ENCODE measurements at regions not wholly inside any gene's neighbourhood (a gene's known extent, or its start where the extent isn't known, plus 50 kb on each side); places are given as distances from the start of the nearest gene placed in this dataset.
A peak's percentile ranks its signal among the peaks of the same experiment; 100 is the strongest.

DNA sequence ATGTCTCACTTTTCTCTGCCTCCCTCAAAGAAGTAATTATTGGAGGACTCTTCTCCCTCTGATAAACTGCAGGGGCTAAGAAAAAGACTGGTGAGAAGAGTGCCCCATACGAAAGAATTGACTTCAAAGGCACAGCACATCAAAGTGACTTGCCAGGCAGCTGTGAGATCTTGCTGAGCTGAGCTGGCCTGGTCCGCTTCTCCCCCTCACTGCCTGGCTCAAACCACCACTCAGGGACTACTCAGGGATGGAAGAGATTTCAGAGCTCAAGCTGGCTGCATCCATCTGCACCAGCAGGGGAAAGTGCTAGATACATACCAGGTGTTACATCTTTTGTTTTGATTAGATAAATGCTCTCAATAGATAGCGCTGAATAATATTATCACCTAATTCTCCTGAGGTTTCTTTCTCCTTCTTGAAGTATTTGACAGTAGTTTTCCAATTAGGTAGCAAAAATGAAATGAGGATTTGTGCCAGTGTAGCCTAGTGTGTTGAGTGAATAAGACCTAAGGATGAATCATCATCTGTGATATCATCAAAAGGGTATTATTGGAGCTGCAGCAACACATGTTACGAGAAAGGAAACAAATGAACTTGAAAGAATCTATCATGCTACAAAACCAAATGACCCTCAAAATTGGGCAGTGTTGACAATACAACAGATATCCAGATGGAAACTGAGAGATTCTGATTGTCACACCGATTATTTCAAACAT lies 379.8 kb downstream of the TBC1D4 start:
- ChIA-PET POLR2A (no interaction called here), CTCF (interaction anchor here (1.0 kb wide), 1 partner anchor 8 kb away, joined by 3 read pairs; no protein-coding TSS in a partner anchor)
- Histone ChIP-seq H3F3A (replicated peaks; ENCODE audit: insufficient read depth) (no peaks in the 10 kb centered on the region), H3K79me2 (ENCODE audit: insufficient read depth) (no peaks in the 10 kb centered on the region), H3K4me2 (no peak overlapping the region), H3K9ac (no peak overlapping the region), H3K27ac (ENCODE audit: low read depth in 2 of 2, low read length in 1 of 2) (no peak overlapping the region), H3K27me3 (ENCODE audit: insufficient read depth) (no peaks in the 10 kb centered on the region), H3K9me2 (no peaks in the 10 kb centered on the region), H3K36me3 (replicated peaks in 1 of 2; ENCODE audit: control insufficient read depth in 1 of 2, insufficient read depth in 2 of 2, low read length in 1 of 2) (no peaks in the 10 kb centered on the region), H3K9me3 (no peaks in the 10 kb centered on the region), H3K4me3 (ENCODE audit: low read depth in 2 of 2, low read length in 1 of 2) (no peak overlapping the region), H3K4me1 (ENCODE audit: control insufficient read depth in 1 of 2, insufficient read depth in 2 of 2, low read depth in 1 of 2, low read length in 1 of 2) (no peaks in the 10 kb centered on the region), H2AFZ (ENCODE audit: low read depth) (no peak overlapping the region), H4K20me1 (ENCODE audit: insufficient read depth) (no peaks in the 10 kb centered on the region)
- 0 out of 2 replicates have a peak, but pooled peaks have one; percentile 5 for TF ChIP-seq TCF12 (IDR thresholded peaks at IDR 0.05)
- no peak for TF ChIP-seq SIN3A (IDR thresholded peaks at IDR 0.05; ENCODE audit: borderline replicate concordance, low read depth, low read length)
- 0 out of 2 replicates have a peak, but pooled peaks have one; percentile 21 for TF ChIP-seq JUND (IDR thresholded peaks at IDR 0.05)
- peak; percentile 42; the same call in 1 of the 2 replicates for TF ChIP-seq FOSL2 (IDR thresholded peaks at IDR 0.05; ENCODE audit: borderline replicate concordance, low read depth)
- WGBS (ENCODE audit: low lambda C conversion rate), result 72% methylated on average over 5 of the region's 5 CpGs
- DNase-seq, result no peak

DNA sequence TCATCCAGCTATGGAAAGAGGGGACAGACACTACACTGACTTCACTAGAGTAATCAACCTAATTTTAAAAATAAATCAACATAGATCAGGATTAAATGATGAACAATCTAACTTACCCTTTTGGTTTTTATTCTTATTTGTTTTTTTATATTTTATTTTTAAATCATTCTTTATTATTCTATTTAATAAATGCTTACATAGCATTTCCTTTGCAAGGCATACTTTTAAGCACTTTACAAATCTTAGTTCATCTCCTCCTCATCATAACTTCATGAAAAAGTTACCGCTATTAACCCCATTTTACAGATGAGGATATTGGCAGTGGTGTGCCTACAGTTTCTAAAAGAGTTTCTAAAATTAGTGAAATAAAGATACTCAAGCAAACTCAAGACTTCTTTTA lies 380.6 kb downstream of the TBC1D4 start:
- H3K27ac ChIP-seq (ENCODE audit: low read depth in 2 of 2, low read length in 1 of 2), result no peak overlapping the region
- ChIA-PET CTCF (interaction anchor here (1.0 to 1.2 kb wide), 2 partner anchors 9 to 13 kb away, joined by 3 read pairs; no protein-coding TSS in a partner anchor), POLR2A (no interaction called here)
- H3K9ac ChIP-seq, result no peak overlapping the region
- TF ChIP-seq SIN3A (IDR thresholded peaks at IDR 0.05; ENCODE audit: borderline replicate concordance, low read depth, low read length) (no peak), FOXM1 (IDR thresholded peaks at IDR 0.05; ENCODE audit: low read depth) (no peak), NFIC (IDR thresholded peaks at IDR 0.05; ENCODE audit: borderline replicate concordance) (no peak), TEAD4 (IDR thresholded peaks at IDR 0.05; ENCODE audit: borderline replicate concordance, insufficient read depth) (no peak), POLR2AphosphoS5 (IDR thresholded peaks at IDR 0.05; ENCODE audit: low read depth, low read length) (no peak), ELF1 (IDR thresholded peaks at IDR 0.05) (no peak), MXI1 (IDR thresholded peaks at IDR 0.05; ENCODE audit: low read depth, low read length) (no peak), RFX5 (IDR thresholded peaks at IDR 0.05; ENCODE audit: low read length) (no peak), TCF12 (IDR thresholded peaks at IDR 0.05) (no peak), RAD21 (IDR thresholded peaks at IDR 0.05; ENCODE audit: low read length) (no peak), EZH2phosphoT487 (IDR thresholded peaks at IDR 0.05; ENCODE audit: borderline replicate concordance, low read depth) (no peak)
- TF ChIP-seq, protein P1, sequence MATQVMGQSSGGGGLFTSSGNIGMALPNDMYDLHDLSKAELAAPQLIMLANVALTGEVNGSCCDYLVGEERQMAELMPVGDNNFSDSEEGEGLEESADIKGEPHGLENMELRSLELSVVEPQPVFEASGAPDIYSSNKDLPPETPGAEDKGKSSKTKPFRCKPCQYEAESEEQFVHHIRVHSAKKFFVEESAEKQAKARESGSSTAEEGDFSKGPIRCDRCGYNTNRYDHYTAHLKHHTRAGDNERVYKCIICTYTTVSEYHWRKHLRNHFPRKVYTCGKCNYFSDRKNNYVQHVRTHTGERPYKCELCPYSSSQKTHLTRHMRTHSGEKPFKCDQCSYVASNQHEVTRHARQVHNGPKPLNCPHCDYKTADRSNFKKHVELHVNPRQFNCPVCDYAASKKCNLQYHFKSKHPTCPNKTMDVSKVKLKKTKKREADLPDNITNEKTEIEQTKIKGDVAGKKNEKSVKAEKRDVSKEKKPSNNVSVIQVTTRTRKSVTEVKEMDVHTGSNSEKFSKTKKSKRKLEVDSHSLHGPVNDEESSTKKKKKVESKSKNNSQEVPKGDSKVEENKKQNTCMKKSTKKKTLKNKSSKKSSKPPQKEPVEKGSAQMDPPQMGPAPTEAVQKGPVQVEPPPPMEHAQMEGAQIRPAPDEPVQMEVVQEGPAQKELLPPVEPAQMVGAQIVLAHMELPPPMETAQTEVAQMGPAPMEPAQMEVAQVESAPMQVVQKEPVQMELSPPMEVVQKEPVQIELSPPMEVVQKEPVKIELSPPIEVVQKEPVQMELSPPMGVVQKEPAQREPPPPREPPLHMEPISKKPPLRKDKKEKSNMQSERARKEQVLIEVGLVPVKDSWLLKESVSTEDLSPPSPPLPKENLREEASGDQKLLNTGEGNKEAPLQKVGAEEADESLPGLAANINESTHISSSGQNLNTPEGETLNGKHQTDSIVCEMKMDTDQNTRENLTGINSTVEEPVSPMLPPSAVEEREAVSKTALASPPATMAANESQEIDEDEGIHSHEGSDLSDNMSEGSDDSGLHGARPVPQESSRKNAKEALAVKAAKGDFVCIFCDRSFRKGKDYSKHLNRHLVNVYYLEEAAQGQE (IDR thresholded peaks at IDR 0.05; ENCODE audit: low read depth, low read length), result no peak
- TF ChIP-seq, protein P2, sequence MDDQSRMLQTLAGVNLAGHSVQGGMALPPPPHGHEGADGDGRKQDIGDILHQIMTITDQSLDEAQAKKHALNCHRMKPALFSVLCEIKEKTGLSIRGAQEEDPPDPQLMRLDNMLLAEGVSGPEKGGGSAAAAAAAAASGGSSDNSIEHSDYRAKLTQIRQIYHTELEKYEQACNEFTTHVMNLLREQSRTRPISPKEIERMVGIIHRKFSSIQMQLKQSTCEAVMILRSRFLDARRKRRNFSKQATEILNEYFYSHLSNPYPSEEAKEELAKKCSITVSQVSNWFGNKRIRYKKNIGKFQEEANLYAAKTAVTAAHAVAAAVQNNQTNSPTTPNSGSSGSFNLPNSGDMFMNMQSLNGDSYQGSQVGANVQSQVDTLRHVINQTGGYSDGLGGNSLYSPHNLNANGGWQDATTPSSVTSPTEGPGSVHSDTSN (IDR thresholded peaks at IDR 0.05), result no peak
- TF ChIP-seq, protein P3, sequence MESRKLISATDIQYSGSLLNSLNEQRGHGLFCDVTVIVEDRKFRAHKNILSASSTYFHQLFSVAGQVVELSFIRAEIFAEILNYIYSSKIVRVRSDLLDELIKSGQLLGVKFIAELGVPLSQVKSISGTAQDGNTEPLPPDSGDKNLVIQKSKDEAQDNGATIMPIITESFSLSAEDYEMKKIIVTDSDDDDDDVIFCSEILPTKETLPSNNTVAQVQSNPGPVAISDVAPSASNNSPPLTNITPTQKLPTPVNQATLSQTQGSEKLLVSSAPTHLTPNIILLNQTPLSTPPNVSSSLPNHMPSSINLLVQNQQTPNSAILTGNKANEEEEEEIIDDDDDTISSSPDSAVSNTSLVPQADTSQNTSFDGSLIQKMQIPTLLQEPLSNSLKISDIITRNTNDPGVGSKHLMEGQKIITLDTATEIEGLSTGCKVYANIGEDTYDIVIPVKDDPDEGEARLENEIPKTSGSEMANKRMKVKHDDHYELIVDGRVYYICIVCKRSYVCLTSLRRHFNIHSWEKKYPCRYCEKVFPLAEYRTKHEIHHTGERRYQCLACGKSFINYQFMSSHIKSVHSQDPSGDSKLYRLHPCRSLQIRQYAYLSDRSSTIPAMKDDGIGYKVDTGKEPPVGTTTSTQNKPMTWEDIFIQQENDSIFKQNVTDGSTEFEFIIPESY (IDR thresholded peaks at IDR 0.05; ENCODE audit: borderline replicate concordance, low read depth), result no peak
- no peaks in the 10 kb centered on the region for H3K9me2 ChIP-seq
- H3K27me3 ChIP-seq (ENCODE audit: insufficient read depth), result no peaks in the 10 kb centered on the region
- H4K20me1 ChIP-seq (ENCODE audit: insufficient read depth), result no peaks in the 10 kb centered on the region
- H3K9me3 ChIP-seq, result no peaks in the 10 kb centered on the region
- H3F3A ChIP-seq (replicated peaks; ENCODE audit: insufficient read depth), result no peaks in the 10 kb centered on the region
- no peaks in the 10 kb centered on the region for H3K4me1 ChIP-seq (ENCODE audit: control insufficient read depth in 1 of 2, insufficient read depth in 2 of 2, low read depth in 1 of 2, low read length in 1 of 2)
- H3K4me2 ChIP-seq, result no peak overlapping the region
- H3K79me2 ChIP-seq (ENCODE audit: insufficient read depth), result no peaks in the 10 kb centered on the region
- 97% methylated on average over 1 of the region's 1 CpG for WGBS (ENCODE audit: low lambda C conversion rate)
- H3K4me3 ChIP-seq (ENCODE audit: low read depth in 2 of 2, low read length in 1 of 2), result no peak overlapping the region
- DNase-seq, result no peak
- H3K36me3 ChIP-seq (replicated peaks in 1 of 2; ENCODE audit: control insufficient read depth in 1 of 2, insufficient read depth in 2 of 2, low read length in 1 of 2), result no peaks in the 10 kb centered on the region
- no peak overlapping the region for H2AFZ ChIP-seq (ENCODE audit: low read depth)
